Hepatic stellate cell (primary cell): ENCODE measurements at regions not wholly inside any gene's neighbourhood (a gene's known extent, or its start where the extent isn't known, plus 50 kb on each side); places are given as distances from the start of the nearest gene placed in this dataset.
A peak's percentile ranks its signal among the peaks of the same experiment; 100 is the strongest.

ENCODE experiments used
- DNase-seq: peaks from one replicate; pipeline ENCODE4 v3.0.0; 2011; ENCODE audit warnings: low spot score

- no peak for DNase-seq
These were observed 244.8 kb upstream of the NCKAP5 start for GRCh38 chr2:133812826-133813617.

DNA sequence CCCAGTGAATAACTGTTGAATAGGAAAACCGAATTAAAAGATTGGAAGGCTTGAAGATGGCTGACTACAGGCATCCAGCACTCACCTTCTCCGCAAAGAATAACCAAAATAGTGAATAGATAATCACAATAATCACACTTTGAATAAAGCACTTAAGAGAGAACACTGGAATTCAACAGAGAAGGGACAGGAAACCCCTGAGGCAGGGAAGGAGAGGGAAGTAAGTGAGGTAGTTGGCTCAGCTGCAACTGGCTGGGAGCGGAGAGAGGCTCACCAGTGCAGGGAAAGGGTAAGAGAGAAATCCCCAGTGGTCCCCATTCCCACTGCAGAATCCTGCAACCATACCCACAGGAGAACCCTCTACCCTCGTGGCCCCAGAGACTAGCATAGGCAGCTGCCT, 246.6 kb upstream of the NCKAP5 start:
- DNase-seq: no peak

DNA sequence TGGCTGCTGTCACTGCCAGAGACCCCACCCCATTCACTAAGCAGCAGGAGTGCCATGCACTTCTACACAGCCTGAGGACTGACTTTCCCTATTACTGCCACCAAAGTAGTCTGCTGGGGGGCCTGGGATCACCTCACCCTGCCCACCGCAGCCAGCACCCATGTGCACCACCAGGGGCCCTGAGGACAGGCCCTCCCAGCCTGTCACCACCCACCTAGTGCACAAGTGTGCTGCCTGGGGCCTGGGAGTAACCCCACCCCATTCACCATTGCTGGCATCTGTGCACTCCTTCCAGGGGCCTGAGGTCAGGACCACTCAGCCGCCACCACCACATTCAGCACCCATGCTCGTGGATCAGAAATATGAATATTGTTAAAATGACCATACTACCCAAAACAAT, 247.8 kb upstream of the NCKAP5 start:
- DNase-seq: no peak

- DNase-seq: peak; percentile 73
These were observed 249.7 kb upstream of the NCKAP5 start for GRCh38 chr2:133817680-133818566.

DNA sequence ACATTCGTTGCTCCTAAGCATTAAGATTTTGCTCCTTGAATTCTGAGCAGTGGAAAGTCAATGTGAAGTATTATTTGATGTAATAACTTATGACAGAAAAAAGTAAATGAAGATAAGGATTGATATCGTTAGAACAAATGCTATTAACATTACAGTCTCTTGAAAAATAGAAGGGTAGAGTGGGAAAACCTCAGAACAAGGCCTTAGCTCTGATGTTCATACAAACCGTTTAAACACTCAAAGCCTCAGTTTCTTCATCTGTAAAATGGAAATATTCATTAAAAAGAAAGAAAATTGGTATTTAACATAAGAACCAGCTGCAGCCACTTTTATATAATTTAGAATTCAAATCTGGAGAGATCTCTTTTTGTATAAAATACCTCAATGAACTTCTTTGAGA, 250.4 kb upstream of the NCKAP5 start:
- DNase-seq: no peak

DNA sequence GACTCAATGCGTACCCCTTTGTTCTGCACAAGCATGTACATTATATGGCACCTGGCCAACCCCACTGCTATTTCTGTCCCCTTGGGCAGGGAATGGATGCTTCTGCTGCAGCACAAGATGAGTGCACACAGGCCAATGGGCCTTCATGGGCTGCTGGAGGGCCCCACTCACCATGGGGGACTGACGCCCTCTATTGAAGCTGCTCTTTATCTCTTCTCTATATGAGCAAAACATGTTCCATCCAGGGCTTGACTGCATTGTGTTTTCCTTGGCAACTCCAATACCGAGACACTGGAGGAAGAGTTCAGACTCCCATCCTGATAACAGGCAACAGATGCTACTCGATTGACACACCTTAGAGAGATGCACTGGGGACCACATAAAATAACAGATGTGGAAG, 251.6 kb upstream of the NCKAP5 start:
- DNase-seq: no peak

DNA sequence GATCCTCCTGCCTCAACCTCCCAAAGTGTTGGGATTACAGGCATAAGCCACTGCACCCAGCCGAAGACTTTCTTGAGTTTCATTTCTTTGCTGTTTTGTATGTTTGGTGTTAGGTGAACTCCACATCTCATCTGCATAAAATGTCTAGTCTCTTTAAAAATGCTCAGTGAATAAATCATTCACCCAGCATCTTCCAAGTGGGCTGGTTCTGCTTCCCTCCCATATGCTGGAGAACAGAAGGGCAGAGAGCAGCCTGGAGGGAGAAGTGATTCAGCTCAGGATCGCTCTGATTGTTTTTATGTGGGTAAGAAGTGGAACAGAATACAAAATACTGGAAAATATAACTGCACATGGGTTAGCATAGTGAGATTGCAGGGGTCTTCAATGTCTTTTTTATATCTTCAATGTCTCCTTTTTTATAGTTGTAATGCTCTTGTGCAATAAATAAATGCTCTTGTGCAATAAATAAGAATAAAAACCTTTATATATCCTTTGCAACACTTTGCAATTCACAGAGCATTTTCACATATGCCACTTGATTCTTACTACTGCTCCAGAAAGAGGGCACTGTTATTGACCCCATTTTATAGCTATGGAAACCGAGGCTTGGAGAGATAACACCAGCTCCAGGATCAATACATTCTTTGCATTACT, 253.0 kb upstream of the NCKAP5 start:
- peak; percentile 60 for DNase-seq

GRCh38 chr2:133822517-133823225, 254.4 kb upstream of the NCKAP5 start:
- no peak for DNase-seq

DNA sequence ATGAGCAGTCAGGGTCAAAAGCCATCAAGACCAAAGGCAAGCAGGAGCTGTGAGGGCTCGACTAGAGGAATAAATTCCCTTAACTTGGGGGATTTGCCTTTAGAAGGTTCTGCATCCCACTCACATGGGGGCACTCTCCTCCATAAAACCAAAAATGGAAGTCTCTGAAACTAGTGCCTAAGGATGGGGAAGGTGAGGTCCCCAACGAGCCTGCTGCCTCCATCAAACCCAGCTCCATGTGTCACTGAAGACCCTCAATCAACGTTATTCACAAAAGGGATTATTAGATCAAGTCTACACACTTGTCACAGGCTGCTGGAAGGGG, 254.9 kb upstream of the NCKAP5 start:
- DNase-seq: no peak

DNA sequence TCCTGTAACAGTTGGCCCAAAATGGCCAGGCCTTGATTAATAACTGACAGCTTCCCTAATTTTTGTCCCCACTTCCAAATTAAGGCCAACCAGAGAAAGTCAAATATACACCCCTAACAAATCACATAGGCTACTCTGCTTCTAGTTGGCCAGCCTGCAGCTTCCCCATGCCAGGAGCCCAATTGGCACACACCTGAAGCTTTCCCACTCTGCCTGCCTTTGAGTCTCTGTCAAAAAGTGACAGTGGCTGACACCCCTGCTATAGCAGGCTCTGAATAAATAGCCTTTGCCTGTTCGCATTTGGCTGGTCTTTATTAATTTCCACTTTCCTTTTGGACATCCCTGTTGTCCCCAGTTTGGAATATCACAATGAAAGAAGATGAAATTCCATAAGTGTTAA, 256.6 kb upstream of the NCKAP5 start:
- no peak for DNase-seq

DNA sequence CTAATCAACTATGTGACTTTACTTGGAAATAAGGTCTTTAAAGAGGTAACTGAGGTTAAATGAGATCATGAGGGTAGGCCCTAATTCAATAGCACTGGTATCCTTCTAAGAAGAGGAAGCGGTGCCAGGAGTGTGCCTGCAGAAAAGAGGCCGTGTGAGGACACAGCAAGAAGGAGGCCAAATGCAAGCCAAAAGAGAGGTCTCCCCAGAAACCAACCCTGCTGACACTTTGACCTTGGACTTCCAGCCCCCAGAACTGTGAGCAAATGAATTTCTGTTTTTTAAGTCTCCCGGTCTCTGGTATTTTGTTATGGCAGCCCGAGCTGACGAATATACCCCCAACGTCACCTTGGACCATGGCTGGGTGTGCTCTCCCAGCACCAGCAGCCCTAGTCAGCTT, 257.5 kb upstream of the NCKAP5 start:
- DNase-seq: no peak

DNA sequence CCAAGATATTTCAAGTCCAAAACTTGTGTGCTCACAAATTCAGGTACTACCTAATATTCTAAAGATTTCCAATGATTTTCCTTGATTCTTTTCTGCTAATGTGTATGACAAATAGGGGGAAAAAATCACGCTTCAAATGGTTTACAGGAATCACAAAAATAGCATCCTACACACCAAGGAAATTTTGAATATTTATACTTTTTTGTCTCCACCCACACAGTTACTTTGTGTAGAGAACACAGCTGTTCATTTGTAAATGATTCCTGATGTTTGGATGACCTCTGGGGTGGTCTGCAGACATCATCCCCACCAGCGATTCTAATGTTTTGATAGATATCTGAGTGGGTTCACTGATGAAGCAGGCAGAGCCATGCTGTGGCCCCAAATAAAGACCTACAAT, 260.6 kb upstream of the NCKAP5 start:
- no peak for DNase-seq

GRCh38 chr2:133829450-133830020, 261.3 kb upstream of the NCKAP5 start:
- no peak for DNase-seq

DNA sequence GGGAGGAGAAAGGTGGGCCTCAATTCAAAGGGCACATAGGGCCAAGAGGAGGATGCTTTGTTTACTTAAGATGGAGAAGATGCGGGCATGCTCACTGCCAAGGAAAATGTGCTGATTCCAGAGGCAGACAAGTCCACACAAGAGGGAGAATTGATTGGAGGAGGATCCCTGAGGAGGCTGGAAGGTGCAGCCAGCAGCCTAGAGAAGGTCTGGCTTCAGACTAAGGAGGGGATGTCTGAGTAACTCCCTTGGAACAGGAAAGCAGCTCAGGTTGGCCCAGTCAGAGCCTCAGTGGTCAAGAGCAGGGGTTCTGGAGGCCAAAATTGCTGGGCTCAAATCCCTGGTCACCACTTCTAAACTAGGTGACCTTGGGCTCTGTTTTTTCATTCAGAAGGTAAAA, 265.5 kb upstream of the NCKAP5 start:
- DNase-seq: no peak

DNA sequence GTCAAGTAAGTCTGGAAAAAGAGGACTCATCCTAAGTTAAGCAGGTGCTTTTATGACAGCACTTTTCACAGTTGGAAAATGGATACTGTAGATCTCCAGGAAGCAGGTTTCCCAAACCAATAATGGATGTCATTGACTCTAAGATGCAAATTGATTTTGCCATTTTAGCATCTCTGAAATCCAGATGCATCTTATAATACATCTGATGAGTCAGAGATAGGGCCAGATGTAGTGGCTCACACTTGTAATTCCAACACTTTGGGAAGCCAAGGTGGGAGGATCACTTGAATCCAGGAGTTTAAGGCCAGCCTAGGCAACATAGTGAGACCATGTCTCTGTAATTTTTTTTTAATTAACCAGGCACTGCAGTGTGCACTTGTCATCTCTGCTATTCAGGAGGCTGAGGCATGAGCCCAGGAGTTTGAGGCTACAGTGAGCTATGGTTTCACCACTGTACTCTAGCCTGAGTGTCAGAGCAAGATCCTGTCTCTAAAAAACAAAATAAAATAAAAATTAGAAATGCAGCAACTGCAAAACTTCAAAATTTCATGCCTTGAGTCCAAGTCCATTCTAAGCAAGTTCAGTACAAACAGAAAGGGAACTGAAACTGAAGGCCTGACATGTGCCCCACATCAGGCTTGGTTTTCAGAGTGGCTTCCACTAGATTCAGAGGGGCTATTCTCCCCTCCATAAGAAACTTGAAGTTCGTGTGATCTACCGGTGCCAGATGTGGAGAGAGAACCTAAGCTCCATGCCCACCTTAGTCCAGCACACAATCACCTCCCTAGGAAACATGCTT, 267.8 kb upstream of the NCKAP5 start:
- DNase-seq: no peak

DNA sequence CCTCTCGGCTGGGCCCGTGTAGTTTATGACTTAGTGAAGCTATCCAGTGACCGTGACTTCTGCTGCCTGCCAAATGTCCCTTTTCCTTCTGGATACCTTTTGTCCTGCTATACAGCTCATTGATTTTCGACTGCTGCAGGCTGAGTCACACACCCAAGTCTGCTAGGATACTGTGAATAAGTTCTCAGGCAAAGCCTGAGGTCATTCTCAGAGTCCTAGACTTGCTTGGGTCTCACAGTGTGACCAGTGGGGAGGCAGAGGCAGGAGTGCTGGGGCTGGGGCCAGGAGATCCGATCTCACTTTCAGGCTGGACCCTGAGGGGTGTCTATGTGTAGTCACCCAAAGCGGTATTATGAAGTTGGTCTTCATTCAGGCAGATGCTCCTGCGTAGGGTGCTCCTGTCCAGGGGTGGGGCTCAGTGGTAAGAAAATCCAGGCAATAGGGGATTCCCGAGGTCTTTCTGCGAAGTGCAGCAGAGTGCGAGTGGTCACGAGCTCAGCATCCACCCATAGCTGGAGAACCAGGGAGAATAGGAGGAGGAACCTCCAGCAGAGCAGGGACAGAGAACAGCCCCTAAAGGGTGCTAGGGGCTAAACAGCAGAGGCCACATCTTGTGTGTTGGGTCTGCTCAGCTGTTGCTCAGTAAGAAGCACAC, 268.6 kb upstream of the NCKAP5 start:
- DNase-seq: no peak

- DNase-seq: peak; percentile 47
These were observed 269.3 kb upstream of the NCKAP5 start for GRCh38 chr2:133837441-133838094.

- DNase-seq: no peak
These were observed 270.5 kb upstream of the NCKAP5 start for GRCh38 chr2:133838642-133839365.

- no peak for DNase-seq
These were observed 271.4 kb upstream of the NCKAP5 start for GRCh38 chr2:133839677-133840076.
